B cell (primary cell): ENCODE measurements at regions not wholly inside any gene's neighbourhood (a gene's known extent, or its start where the extent isn't known, plus 50 kb on each side); places are given as distances from the start of the nearest gene placed in this dataset.

Experiments
- CTCF ChIP-seq: fragments of 200-600 bp; IDR thresholded peaks from one replicate; pipeline ENCODE4 v1.8.0; 2022; ENCODE audit warnings: antibody characterized with exemption, mild to moderate bottlenecking
- EZH2 ChIP-seq: IDR thresholded peaks from 2 replicates; pipeline ENCODE4 v1.6.1; 2012; ENCODE audit warnings: borderline replicate concordance, low read depth, mild to moderate bottlenecking, moderate library complexity, low read length; ENCODE audit not compliant: insufficient read depth, poor library complexity, severe bottlenecking

GRCh38 chr4:79651456-79651855 lies 243.4 kb upstream of the GK2 start:
- no peak for TF ChIP-seq CTCF
- no peak for TF ChIP-seq EZH2
